GM11168 (cell line): ENCODE measurements at regions not wholly inside any gene's neighbourhood (a gene's known extent, or its start where the extent isn't known, plus 50 kb on each side); places are given as distances from the start of the nearest gene placed in this dataset.

Experiments
- in situ Hi-C: fragments of 300-500 bp; cut with MboI; formaldehyde crosslinking; loops from one replicate; pipeline ENCODE4 v1.12.0; 2022; ENCODE audit warnings: low sequenced_read_pairs; ENCODE audit not compliant: unreplicated experiment

- in situ Hi-C loops: no loop called here
These were observed 177.6 kb upstream of the LRIG3 start for GRCh38 chr12:59097876-59098275.

DNA sequence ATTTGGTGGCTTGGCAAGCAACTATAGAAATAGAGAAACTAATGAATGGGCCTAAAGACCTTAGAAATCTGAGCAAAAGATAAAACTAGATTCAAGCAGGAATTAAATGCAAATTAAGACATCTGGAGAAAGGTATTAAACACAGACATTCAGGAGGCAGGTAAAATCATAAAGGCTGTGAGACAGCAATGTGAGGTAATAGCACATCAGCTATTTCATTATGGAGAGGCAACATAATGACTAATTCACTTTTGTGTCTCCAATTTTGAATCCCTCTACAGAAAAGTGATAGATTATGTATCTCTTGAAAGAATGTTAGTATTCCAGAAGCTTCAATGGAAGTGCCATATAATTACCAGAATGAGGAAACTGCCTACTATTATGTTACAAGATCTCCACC is 175.9 kb upstream of the LRIG3 start:
- in situ Hi-C loops: no loop called here

DNA sequence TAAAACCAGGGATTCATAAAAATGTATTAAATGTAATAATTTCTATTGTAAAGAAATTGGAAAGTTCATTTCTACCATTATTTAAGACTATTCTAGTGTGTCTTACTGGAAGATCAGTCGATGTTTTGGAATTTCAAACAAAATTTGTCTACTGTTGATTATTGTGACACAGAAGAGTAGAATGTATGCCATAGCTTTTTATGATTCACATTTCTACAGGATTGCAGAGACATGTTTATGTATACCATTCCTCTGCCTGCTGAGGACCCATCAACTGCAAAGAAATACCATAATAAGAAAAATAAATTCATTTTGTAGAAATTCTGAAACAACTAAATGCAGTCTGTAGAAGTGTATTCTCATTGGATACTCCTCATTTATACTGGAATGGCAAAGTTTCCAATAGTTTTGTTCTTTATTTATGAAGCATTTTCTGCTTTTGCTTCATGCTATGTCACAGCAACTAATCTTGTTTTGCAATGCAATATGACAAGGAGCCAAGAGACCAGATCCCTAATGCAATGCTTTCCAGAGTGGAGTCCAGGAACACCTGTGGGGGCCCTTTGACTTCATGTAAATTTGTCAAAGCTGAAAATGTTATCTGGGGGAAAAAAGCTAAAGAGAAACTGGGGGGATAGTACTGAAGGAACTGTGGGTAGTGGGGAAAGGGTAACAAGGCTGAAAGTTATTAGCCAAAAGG is 172.9 kb upstream of the LRIG3 start:
- in situ Hi-C loops: no loop called here

- in situ Hi-C loops: no loop called here
These were observed 168.4 kb upstream of the LRIG3 start for GRCh38 chr12:59088673-59089072.

DNA sequence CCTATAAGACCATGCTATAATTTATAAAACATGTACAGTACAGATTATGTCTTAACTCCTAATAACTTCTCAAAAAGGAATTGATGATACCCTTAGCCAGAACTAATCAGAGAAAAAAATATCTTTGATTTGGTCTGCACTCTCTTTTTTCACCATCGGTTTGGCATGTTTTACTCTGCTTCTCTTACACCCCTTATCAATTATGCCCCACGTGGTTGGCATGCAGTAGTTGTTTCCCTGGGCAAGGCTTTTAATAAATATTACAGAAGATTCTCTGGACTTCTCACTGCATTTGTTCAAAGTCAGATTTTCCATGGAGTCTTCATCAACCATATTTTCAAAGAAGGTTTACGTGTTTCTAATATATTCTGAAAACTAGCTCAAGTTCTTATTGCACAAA is 167.4 kb upstream of the LRIG3 start:
- in situ Hi-C loops: no loop called here

DNA sequence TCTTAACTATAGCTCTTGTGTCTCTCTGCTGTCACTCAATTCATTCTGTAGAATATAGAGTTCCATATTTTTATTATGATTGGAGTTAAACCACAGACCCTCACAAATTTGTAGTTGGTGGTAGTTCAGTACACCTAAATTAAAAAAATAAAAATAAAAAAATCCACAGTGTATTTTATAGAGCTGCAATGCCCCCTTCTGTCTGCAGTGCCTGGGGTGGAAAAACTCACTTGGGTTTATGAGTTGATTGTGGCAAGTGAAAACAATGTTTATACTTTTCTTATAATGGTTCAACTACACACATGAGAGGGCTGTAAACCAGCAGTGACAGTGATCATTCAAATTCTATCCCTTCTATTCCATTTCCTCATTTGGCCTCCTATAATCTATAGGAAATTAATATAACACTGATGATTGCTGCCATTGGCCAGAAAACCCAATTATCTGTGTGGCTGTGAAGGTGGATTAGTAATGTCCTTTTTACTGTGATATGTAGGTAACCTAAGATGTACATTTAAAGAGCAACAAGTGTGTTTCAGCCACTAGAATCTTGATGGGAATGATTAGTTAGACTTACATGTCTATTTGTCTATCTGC is 166.9 kb upstream of the LRIG3 start:
- in situ Hi-C loops: no loop called here

DNA sequence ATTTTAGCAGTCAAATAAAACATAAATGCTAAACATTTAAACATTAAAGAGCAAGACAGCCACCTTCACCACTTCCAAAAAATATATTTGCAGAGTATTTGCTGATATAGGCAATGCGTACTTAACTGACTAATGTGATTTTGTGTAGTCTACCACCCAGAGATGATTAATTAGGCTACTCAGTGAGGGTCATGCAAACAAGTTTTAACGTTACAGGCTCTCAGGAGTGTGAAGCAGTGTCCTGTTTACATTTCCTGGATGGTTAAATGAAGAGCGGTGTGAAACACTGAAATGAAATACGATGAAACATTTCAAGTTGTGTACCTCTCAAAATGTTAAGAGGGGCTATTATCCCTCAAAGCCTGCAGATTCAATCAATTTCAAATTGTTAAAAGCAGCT is 165.8 kb upstream of the LRIG3 start:
- in situ Hi-C loops: no loop called here

DNA sequence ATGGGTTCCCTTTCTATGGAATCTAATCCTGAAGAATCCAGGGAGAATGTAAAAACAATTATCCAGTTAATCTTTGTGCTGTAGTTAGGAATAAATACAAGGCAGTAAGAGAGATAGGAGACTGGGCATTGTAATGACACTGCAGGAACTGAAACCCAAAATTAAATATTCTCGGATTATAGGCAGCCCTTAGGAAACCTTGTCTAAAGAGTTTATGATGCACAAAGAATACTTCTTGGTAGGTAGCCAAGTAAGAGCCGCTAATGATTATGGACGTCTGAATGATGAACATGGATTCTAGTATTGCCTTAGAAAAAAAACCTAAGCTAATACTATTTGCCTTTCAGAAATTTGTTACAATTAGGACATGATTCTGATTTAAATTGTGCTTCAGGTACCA is 165.4 kb upstream of the LRIG3 start:
- in situ Hi-C loops: no loop called here

DNA sequence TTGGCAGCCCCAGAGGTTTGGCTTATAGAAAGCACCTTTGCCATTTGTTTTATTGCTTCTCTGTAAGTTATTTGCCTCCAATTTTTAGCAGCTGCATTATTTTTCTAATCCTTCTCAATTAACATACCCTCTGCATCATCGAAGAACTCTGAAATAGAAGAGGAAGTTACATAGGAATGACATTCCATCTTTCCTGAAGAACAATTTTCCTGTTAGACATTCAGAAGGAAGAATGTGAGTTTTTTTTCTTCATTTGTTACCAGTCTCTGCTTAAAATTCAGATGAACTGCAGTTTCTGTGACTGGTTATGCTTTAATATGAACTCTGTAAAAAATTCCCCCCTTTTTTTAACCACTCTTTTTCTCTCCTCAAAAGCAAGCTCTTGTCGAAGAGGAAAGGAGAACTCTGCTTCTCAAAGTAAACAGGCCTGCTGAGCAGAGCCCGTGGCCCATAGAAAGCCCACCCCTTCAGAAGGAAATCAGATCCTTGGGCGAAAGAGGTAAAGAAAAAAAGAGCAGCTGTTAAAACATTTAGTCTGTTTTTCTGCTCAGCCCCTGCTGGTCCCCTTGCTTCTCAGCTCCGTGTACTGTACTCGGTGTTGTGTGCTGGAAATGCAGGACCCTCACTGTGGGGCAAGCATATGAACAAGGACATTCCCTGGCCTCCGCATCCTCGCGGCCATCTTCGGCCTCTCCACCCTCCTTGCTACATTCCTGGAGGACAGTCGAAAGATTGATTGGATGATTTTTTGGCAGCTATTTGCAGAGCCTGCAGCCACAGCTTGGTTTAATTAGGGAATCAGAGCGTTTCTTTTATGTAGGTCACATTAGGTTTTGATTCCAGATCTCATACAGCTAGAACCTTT is 164.4 kb upstream of the LRIG3 start:
- in situ Hi-C loops: no loop called here

- in situ Hi-C loops: no loop called here
These were observed 162.6 kb upstream of the LRIG3 start for GRCh38 chr12:59082952-59083351.

- in situ Hi-C loops: no loop called here
These were observed 159.8 kb upstream of the LRIG3 start for GRCh38 chr12:59080101-59080500.

DNA sequence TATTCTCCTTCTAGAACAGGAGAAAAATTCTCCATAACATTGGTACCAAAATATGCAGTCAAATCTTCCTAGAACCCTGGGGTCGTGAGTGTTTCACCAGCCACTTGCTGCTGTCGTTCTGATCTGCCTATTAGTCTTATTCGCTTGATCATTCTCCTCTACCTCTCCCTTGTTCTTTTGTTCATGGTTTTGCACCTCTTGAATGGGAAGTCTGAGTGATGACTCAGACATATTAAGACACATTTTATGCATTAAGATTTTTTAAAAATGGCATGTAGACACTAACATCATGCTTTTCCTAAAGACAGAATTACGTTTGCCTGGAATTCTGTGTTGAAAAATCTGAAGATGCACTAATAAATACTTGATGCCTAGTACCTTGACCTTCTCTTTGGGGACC is 159.2 kb upstream of the LRIG3 start:
- in situ Hi-C loops: no loop called here

GRCh38 chr12:59079002-59079401 is 158.7 kb upstream of the LRIG3 start:
- in situ Hi-C loops: no loop called here

DNA sequence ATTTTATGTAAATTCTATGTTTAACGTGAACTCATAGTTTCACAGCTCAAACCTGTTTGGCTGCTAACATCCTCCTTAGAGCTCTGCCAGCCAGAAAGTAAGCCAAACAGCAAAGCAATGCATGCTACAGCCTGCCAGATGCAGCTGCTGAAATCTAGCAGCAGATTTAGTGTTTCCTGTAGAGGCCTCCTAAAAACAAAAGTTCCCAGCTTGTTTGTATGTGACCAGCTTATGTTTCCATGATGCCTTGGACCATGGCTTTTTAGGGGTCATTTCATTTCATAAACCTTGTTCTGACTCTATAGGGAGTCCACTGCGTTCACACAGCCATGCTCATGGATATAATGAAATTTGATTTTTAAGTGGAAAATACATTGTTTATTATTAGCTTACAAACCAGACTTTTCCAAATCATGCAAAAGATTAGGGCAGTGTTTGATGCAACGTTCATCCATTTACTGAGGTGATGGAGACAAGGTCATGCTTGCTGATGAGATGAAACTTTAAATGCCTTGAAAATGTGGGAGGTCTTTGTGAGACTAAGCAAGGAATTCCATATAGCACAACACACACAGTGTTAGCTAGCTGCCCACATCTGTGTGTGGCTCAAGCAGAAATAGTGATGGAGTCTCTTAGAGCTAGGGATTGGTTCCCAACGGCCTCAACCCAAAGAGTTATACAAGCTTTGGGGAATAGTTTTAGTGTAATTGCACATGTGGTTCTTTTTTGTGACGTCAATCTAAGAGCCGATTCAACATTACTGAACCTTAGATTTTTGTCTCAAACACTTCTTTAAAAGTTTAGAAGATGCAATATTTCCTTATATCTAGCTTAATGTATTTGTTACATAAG is 157.5 kb upstream of the LRIG3 start:
- in situ Hi-C loops: no loop called here

GRCh38 chr12:59077153-59077552 is 156.8 kb upstream of the LRIG3 start:
- in situ Hi-C loops: no loop called here

DNA sequence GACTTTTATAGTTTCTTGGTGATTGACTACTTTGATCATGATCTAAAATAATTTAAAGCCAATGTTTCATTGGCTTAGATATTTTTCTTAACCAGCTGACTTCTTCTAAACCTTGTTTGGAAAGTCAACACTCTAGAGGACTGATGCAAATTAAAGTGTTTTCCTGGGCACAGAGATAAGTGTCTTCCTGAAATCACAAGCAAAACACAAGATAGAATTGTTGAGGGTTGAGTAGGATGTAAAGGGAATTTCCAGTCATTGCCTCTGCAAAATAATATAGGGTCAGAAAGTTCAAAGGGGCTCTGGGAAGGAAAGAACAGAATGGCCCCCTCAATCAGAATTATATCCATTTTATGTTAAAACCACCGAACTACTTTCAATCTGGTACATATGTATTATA is 156.3 kb upstream of the LRIG3 start:
- in situ Hi-C loops: no loop called here

- in situ Hi-C loops: no loop called here
These were observed 155.7 kb upstream of the LRIG3 start for GRCh38 chr12:59075968-59076490.

DNA sequence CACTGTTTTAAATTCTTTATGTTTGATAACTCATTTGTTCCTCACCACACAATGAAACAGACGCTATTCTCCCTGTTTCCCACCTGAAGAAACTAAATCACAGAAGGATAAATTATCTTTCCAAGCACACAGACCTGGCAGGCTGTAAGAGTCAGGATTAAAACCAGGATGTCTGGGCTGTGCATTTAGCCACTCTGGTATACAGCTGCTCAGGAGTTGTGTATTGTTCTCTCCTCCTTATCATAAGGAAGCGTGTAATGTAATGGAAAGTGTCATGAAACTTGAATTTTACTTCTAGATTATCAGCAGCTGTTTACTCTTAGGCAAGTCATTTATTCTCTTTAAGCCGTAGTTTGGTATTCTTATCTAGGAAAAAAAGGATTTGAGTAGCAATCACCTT is 154.8 kb upstream of the LRIG3 start:
- in situ Hi-C loops: no loop called here

GRCh38 chr12:59070322-59070933 is 150.1 kb upstream of the LRIG3 start:
- in situ Hi-C loops: no loop called here

- in situ Hi-C loops: no loop called here
These were observed 149.2 kb upstream of the LRIG3 start for GRCh38 chr12:59069516-59069915.
